ENCODE measurements at regions not wholly inside any gene's neighbourhood (a gene's known extent, or its start where the extent isn't known, plus 50 kb on each side); places are given as distances from the start of the nearest gene placed in this dataset.

GRCh38 chr3:197349368-197349767, 51.0 kb upstream of the DLG1 start:
- H3K9me3 ChIP-seq (ENCODE audit: control insufficient read depth in 4 of 4, low read length in 3 of 4), result no peaks in the 10 kb centered on the region
- no peak overlapping the region for H3K4me3 ChIP-seq (ENCODE audit: low read depth in 1 of 3, low read length in 3 of 3)
- H3K36me3 ChIP-seq (ENCODE audit: control insufficient read depth in 4 of 4, insufficient read depth in 3 of 4, low read depth in 1 of 4, low read length in 3 of 4), result no peaks in the 10 kb centered on the region
- 90% methylated on average over 8 of the region's 8 CpGs for WGBS
- no peak overlapping the region for H3K27ac ChIP-seq (ENCODE audit: low read depth in 1 of 2, low read length in 2 of 2)
- H3K4me1 ChIP-seq (ENCODE audit: control insufficient read depth in 4 of 4, insufficient read depth in 4 of 4, low read length in 3 of 4), result no peaks in the 10 kb centered on the region
- DNase-seq (ENCODE audit: low spot score), result no peak
- H3K27me3 ChIP-seq (ENCODE audit: control insufficient read depth in 4 of 4, insufficient read depth in 4 of 4, low read length in 3 of 4), result no peaks in the 10 kb centered on the region
- no peak for TF ChIP-seq HNF4A (conservative IDR thresholded peaks at IDR 0.05)
- TF ChIP-seq EGR1 (IDR thresholded peaks at IDR 0.05; ENCODE audit: low read depth in 2 of 2), result no peak
- TF ChIP-seq, protein P1, sequence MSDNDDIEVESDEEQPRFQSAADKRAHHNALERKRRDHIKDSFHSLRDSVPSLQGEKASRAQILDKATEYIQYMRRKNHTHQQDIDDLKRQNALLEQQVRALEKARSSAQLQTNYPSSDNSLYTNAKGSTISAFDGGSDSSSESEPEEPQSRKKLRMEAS (IDR thresholded peaks at IDR 0.05), result no peak
- no peak for TF ChIP-seq RXRA (IDR thresholded peaks at IDR 0.05)
- no peak for TF ChIP-seq JUND (IDR thresholded peaks at IDR 0.05)
- TF ChIP-seq, protein P2, sequence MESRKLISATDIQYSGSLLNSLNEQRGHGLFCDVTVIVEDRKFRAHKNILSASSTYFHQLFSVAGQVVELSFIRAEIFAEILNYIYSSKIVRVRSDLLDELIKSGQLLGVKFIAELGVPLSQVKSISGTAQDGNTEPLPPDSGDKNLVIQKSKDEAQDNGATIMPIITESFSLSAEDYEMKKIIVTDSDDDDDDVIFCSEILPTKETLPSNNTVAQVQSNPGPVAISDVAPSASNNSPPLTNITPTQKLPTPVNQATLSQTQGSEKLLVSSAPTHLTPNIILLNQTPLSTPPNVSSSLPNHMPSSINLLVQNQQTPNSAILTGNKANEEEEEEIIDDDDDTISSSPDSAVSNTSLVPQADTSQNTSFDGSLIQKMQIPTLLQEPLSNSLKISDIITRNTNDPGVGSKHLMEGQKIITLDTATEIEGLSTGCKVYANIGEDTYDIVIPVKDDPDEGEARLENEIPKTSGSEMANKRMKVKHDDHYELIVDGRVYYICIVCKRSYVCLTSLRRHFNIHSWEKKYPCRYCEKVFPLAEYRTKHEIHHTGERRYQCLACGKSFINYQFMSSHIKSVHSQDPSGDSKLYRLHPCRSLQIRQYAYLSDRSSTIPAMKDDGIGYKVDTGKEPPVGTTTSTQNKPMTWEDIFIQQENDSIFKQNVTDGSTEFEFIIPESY (IDR thresholded peaks at IDR 0.05), result no peak
- no peak for TF ChIP-seq FOXA1 (IDR thresholded peaks at IDR 0.05)
- no peak for TF ChIP-seq REST (IDR thresholded peaks at IDR 0.05)
- no peak for TF ChIP-seq FOXA2 (IDR thresholded peaks at IDR 0.05)
- TF ChIP-seq CTCF (IDR thresholded peaks at IDR 0.05; ENCODE audit: low read depth, low read length, missing input control), result no peak
- TF ChIP-seq HNF4G (IDR thresholded peaks at IDR 0.05), result no peak
- TF ChIP-seq, protein P3, sequence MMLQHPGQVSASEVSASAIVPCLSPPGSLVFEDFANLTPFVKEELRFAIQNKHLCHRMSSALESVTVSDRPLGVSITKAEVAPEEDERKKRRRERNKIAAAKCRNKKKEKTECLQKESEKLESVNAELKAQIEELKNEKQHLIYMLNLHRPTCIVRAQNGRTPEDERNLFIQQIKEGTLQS (IDR thresholded peaks at IDR 0.05), result no peak
- TF ChIP-seq SP1 (IDR thresholded peaks at IDR 0.05), result no peak
- TF ChIP-seq YY1 (IDR thresholded peaks at IDR 0.05), result no peak
- no peak for TF ChIP-seq RAD21 (IDR thresholded peaks at IDR 0.05)
- H3K9ac ChIP-seq (ENCODE audit: low read depth in 1 of 2, low read length in 2 of 2), result no peak overlapping the region

All from liver (tissue), 8 donors.